Embryonic facial prominence (tissue), 1 donor: ENCODE measurements at regions not wholly inside any gene's neighbourhood (a gene's known extent, or its start where the extent isn't known, plus 50 kb on each side); places are given as distances from the start of the nearest gene placed in this dataset.
A peak's percentile ranks its signal among the peaks of the same experiment; 100 is the strongest.

Experiments used
- DNase-seq: peaks from one replicate; pipeline ENCODE4 v3.0.0-alpha.2; 2016; ENCODE audit errors: extremely low spot score

- DNase-seq = no peak
Measured at GRCh38 chr15:39176030-39176429, 404.8 kb upstream of the THBS1 start.

- no peak for DNase-seq
Measured at GRCh38 chr15:39177561-39177960, 403.3 kb upstream of the THBS1 start.

- DNase-seq = no peak
Measured at GRCh38 chr15:39180030-39180429, 400.8 kb upstream of the THBS1 start.

DNA sequence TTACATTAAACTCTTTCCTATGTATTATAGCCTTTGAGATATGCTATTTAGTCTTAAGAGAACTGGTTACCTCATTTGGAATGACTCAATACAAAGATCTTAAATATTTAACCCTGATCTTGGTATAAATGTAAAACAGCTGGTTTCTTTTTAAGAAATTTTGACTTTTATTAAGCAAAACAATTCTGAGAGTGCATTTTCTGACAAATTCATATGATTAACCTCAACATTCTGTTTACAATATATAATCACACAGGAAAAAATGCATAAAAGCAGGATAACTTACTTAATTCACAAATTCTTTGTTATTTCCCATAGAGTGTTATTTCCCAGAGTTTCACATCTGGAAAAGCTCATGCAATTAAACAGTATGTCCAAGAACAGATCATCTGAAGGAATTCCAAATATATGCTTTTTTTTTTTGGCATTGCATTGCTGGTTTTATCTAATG lies 400.4 kb upstream of the THBS1 start:
- DNase-seq = peak; percentile 63

GRCh38 chr15:39181056-39181747 lies 399.7 kb upstream of the THBS1 start:
- DNase-seq = no peak

DNA sequence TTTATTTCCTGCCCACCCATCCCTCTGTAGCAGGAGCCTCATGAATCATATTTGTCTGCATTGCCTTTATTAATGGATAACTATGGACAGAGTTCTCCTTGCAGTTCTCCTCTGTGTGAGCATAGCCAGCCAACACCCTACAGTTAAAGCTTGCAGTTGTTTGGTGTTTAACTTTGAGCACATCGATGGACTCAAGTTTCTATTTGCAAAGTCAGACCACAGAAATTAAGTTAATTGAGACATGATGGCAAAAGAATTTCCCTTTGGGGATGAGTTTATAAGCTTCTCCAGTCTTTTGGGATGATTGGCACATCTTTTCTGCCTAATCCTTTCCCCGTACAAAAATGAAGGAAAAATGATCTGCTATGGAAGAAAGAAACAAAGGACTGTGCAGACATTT lies 398.9 kb upstream of the THBS1 start:
- no peak for DNase-seq

DNA sequence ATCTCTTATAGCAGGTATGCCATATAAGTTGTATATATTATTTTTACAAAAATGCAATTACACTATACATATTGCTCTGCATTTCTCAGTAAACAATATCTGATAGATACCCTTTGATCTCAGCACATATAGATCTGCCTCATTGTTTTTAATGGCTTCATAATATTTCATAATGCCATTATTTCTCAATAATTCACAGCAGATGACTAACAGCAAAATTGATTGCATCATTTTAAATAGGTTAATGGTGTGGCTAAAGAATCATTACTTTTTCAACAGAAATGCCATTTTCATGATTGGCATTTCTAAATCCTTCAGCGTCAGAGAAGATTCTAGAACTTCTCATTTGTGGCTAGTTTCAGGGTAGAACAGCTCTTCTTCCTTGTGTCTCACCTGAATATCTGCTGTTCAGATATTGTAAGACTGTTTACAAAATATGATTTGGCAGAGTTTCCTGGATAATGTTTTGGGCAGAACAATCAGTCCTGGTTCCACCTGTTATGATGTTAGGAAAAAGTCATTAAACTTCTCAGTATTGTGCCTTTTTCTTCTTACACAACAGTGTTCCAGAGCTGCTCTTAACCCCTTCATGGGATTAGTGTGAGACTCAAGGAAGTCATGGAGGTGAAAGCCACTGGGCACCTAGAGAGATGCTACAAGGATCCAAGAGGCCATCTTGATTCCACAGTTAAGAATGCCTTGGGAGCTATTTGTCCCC lies 397.6 kb upstream of the THBS1 start:
- no peak for DNase-seq

DNA sequence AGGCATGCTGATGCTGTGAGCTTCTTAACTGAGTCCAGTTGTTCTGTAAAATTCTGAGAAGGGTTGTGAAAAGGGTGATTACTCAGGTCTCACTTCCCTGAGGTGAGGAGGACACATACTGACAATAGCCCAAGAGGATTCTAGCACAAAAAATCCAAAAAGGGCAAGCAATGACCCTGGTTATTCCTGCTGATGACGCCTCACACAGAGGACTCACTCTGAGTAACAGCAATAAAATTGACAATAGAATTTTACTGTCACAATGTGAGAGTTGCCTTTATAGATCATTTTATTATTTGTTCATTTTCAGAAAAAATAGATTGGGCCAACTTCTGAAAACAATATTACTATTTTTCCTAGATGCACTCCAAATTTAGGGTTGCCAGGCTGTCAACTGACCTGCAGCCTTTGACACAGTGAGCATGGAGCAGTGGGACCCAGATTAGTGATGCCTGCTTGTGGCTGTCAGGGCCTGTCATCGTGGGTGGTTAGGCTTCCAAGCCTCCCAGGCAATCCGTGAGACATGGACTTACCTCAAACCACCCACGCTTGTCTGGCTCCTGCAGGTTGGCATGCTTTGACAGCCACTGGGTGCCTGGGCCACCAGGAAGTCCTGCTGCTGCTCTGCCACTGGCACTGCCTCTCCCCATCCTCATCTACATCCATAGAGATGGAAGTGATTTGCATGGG lies 396.0 kb upstream of the THBS1 start:
- no peak for DNase-seq

DNA sequence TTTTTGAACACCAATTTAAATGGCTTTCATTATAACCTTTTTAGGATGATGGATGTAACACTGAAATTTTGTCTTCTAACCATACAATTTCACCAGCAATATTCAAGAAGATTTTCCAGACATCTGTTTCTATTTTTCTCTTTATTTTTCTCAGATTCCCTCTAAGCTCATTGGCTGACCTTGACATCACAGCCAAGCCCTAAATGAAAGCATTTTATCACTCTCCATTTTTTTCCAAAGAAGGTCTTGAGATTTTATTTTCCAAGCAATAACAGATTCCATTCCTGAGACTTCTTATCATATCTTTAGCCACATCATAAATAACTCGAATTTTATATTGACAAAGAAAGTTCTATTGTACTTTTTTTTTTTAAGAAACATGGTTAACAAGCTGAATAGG lies 392.6 kb upstream of the THBS1 start:
- no peak for DNase-seq

- DNase-seq = no peak
Measured at GRCh38 chr15:39188930-39189329, 391.9 kb upstream of the THBS1 start.

DNA sequence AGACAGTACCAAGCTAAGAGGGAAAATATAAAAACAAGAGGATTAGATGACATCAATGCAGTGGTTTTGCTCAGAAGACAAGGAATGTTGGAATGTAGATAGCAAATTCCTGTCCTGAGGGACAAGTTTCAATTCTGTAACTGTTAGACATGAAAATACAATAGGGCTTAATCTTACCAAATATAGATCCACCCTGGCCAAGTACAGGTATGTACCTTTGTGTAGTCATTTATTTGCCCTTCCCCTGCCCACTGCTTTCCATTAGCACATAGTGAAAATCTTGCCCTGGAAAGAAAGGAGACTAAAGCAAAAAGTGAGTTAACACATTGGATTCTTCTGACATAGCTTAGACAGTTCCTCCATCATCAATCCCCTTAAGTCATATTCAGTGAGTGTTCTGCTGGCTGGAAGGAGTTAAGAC lies 389.0 kb upstream of the THBS1 start:
- DNase-seq = no peak

- DNase-seq = no peak
Measured at GRCh38 chr15:39192351-39192750, 388.5 kb upstream of the THBS1 start.

GRCh38 chr15:39192979-39193560 lies 387.8 kb upstream of the THBS1 start:
- DNase-seq = no peak

- DNase-seq = no peak
Measured at GRCh38 chr15:39193611-39194010, 387.3 kb upstream of the THBS1 start.

GRCh38 chr15:39194106-39194830 lies 386.6 kb upstream of the THBS1 start:
- DNase-seq = no peak

GRCh38 chr15:39195961-39196486 lies 384.9 kb upstream of the THBS1 start:
- no peak for DNase-seq

DNA sequence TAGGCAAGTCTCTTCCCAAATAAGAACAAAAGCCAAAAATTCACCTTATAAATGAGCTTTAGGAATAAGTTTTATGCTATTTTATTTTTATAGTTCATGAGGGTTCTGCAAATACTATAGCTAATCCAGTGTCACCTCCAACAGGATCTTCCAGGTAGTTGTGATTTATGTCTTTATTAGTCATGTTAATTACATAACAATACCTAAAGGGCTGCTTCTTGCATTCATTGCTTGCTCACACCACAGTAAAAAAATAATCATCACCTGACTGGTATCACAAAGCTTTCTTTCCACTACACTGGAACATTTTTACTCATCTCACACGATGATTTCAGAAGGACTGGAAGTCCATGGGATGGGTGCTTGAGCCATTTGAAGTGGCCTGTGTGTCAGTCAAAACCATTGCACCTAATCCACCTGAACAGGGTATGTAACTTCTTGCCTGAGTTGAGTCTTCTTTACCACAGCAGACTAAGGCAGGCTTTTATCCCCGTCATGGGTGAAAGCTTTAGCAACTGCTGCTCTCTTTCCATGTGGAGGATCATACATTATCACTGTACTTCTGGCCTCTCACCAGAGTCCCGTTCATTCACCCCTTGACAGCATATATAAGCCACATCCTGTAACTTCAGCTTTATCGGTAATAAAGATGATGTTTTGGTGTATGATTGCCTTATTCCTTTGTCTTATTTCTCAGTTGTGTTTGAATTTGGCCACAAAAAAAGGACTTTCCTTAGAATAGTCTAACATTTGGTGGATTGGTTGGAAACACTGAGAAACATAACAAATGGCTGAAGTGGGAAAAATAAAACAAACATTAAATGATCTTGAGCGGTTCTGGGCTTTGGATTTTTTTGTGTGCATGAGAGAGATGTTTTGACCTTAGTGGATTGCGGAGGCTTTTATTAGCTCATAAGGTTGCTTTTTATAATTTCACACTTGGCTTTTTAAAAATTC lies 382.6 kb upstream of the THBS1 start:
- no peak for DNase-seq

DNA sequence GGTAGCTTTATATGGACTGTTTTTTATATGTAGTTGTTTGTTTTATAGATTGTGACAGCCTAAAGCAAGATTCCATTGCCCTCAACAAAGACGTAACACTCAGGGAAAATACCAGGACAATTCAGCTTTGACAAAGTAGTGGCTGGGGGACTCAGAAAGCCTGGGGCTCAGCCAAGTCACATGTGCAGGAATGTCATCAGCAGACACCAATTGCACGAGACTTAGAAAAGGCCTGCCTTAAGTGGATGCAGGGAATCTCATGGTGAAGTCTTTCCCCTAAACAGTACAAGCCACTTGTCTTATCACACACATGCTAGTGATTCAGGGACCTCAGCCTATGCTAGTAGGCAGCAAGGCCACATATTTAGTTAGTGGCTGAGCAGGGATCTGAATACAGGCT lies 381.8 kb upstream of the THBS1 start:
- DNase-seq = no peak

DNA sequence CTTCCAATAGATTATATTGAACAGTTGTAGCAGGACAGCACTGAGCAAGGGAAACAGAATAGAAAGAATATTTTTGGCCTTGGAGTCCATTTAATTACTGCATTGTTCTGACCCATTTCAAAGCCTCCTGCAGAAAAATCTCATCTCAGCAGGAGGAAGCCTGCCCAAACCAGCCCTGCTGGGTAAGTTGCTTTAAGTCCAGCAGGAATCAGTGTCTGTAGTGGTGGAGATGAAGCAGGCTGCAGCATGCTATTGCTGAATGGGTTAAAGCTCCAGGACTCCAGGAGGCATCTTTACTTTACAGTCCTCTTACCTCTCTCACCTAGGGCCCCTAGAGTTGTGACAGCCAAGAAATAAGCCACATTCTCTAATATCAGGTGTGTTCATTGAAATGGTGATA lies 380.3 kb upstream of the THBS1 start:
- DNase-seq = no peak

DNA sequence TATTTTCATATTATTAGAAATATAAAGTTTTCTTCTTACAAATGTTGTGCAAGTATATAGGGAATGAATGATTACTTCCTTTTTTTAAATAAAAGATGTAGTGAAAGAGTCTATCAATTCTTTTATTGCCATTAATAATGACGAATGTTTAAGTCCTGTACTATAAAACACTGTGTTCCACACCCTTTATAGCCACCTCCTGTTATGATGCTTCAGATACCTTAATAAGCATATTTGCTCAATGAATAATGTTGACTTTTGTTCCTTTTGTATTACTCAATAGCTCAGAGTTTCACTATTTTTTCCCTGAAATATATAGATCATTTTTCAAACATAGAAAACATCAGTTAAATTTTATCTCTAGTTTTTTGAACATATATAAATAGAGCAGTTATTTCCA lies 378.2 kb upstream of the THBS1 start:
- no peak for DNase-seq
